ENCODE measurements at regions not wholly inside any gene's neighbourhood (a gene's known extent, or its start where the extent isn't known, plus 50 kb on each side); places are given as distances from the start of the nearest gene placed in this dataset.

DNA sequence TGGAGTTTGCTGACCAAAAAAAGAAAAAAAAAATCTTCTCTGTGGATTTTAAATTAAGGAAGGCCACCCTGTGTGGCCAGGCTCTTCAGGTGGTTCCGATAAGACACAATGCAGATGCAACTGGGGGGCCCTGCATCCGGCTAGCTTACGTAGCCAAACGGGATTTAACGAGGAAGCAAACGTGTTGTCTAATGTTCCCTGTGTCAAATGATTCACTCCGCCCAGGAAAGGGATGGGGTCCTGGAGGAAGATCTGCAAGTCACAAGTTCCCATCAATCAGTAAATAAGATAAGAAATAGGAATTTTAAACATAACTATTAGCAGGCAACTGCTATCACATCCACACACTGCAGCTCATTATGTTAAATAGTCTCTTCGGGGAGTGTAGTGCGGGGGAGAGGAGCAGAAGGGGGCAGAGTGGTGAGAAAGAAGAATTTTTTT, 216.4 kb upstream of the GYPA start:
- no peak for TF ChIP-seq PAX5 (IDR thresholded peaks at IDR 0.05; ENCODE audit: insufficient read depth, low read length, severe bottlenecking)
- TF ChIP-seq POLR2AphosphoS5 (IDR thresholded peaks at IDR 0.05; ENCODE audit: low read depth, low read length) = no peak
- TF ChIP-seq SPI1 (IDR thresholded peaks at IDR 0.05; ENCODE audit: low read depth, low read length) = no peak
- TF ChIP-seq POLR2A (IDR thresholded peaks at IDR 0.05; ENCODE audit: low read depth, low read length) = no peak
- no peak for TF ChIP-seq POU2F2 (IDR thresholded peaks at IDR 0.05; ENCODE audit: low read depth, low read length)
- TF ChIP-seq TAF1 (IDR thresholded peaks at IDR 0.05; ENCODE audit: low read depth, low read length) = no peak
- DNase-seq (ENCODE audit: insufficient read length, low spot score) = no peak
- FAIRE-seq = peak; percentile 35

DNA sequence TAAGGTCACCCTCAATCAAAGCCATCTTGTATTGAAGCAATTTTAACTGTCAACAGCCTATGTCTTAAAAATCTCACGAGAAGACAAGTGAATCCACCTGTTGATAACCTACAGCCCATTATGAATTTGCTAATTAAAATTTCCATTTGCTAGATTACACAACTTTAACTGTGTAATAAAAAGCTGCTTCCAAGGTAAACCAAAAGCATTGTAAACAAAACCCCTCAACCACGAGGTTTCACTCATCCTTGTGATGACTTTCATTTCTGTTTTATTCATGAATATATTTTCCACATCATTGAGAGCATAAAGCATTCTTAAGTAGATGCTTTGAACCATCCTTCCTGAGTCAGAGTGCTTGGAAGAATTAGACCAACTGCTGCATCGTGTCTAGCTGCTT, 217.5 kb upstream of the GYPA start:
- FAIRE-seq (peak; percentile 33), DNase-seq (ENCODE audit: insufficient read length, low spot score) (no peak)
- no peak for TF ChIP-seq POLR2AphosphoS5 (IDR thresholded peaks at IDR 0.05; ENCODE audit: low read depth, low read length)
- peak; percentile 39; the same call in 1 of the 2 replicates for TF ChIP-seq SPI1 (IDR thresholded peaks at IDR 0.05; ENCODE audit: low read depth, low read length)

DNA sequence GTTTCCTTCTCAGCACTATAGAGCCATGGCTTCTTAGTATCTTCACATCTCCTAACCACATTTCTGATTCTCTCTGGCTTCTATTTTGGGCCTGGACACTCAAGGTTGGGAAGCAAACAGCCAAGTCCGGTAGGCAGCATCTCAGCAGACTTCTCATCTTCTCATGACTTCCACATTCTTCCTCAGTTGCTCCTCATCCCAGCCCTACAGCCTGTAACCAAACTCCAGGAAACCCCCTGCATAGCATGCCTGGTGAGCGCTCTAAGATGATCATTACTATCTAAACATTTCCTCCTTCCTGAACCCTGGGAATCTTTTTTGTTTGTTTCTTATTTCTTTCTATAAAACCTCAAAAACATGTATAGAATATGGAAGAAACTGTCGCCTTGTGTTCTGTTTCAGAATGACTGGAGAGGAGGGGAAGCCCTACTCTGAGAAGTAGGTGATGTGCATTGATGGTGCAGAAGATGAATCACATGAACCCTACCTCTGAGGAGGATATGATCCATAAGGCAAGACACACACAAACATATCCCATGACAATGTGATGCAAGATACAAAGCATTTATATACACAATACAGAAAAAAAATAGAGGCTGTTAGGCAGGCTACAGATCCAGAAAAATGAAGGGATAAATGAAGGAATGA, 219.8 kb upstream of the GYPA start:
- DNase-seq (ENCODE audit: insufficient read length, low spot score) (no peak), FAIRE-seq (no peak)
- no peak for TF ChIP-seq PAX5 (IDR thresholded peaks at IDR 0.05; ENCODE audit: insufficient read depth, low read length, severe bottlenecking)

GRCh38 chr4:144362366-144362765, 221.8 kb upstream of the GYPA start:
- TF ChIP-seq TAF1 (IDR thresholded peaks at IDR 0.05; ENCODE audit: low read depth, low read length) (no peak), POLR2A (IDR thresholded peaks at IDR 0.05; ENCODE audit: low read depth, low read length) (no peak), PAX5 (IDR thresholded peaks at IDR 0.05; ENCODE audit: insufficient read depth, low read length, severe bottlenecking) (no peak), SPI1 (IDR thresholded peaks at IDR 0.05; ENCODE audit: low read depth, low read length) (no peak), POU2F2 (IDR thresholded peaks at IDR 0.05; ENCODE audit: low read depth, low read length) (no peak), POLR2AphosphoS5 (IDR thresholded peaks at IDR 0.05; ENCODE audit: low read depth, low read length) (no peak)
- DNase-seq (ENCODE audit: insufficient read length, low spot score) = no peak
- FAIRE-seq = no peak

DNA sequence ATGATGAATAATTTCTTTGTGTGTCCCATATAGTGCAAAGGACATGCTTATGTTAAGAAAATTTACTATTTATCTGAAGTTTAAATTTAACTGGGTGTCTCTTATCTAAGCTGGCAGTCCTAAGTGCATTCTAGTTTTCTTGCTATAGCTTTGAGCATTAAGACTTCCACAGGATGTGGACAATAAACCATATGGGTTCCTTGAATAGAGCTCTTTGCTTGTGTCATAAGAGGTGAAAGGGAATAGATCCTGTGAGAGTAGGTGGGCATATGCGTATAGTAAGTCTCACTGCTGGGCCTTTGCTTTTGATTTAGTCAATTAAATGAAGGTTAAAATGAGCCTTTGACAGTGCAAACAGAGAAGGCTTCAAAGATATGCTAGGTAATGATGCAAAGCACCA, 223.4 kb upstream of the GYPA start:
- FAIRE-seq (no peak), DNase-seq (ENCODE audit: insufficient read length, low spot score) (no peak)
- TF ChIP-seq TAF1 (IDR thresholded peaks at IDR 0.05; ENCODE audit: low read depth, low read length) = no peak
- no peak for TF ChIP-seq POLR2A (IDR thresholded peaks at IDR 0.05; ENCODE audit: low read depth, low read length)
- TF ChIP-seq PAX5 (IDR thresholded peaks at IDR 0.05; ENCODE audit: insufficient read depth, low read length, severe bottlenecking) = no peak
- no peak for TF ChIP-seq POLR2AphosphoS5 (IDR thresholded peaks at IDR 0.05; ENCODE audit: low read depth, low read length)
- TF ChIP-seq SPI1 (IDR thresholded peaks at IDR 0.05; ENCODE audit: low read depth, low read length) = no peak
- TF ChIP-seq POU2F2 (IDR thresholded peaks at IDR 0.05; ENCODE audit: low read depth, low read length) = no peak

GRCh38 chr4:144366425-144366824, 225.9 kb upstream of the GYPA start:
- TF ChIP-seq PAX5 (IDR thresholded peaks at IDR 0.05; ENCODE audit: insufficient read depth, low read length, severe bottlenecking) = no peak
- TF ChIP-seq SPI1 (IDR thresholded peaks at IDR 0.05; ENCODE audit: low read depth, low read length) = no peak
- TF ChIP-seq POU2F2 (IDR thresholded peaks at IDR 0.05; ENCODE audit: low read depth, low read length) = no peak
- no peak for TF ChIP-seq POLR2A (IDR thresholded peaks at IDR 0.05; ENCODE audit: low read depth, low read length)
- TF ChIP-seq TAF1 (IDR thresholded peaks at IDR 0.05; ENCODE audit: low read depth, low read length) = no peak
- no peak for TF ChIP-seq POLR2AphosphoS5 (IDR thresholded peaks at IDR 0.05; ENCODE audit: low read depth, low read length)
- no peak for DNase-seq (ENCODE audit: insufficient read length, low spot score)
- no peak for FAIRE-seq

DNA sequence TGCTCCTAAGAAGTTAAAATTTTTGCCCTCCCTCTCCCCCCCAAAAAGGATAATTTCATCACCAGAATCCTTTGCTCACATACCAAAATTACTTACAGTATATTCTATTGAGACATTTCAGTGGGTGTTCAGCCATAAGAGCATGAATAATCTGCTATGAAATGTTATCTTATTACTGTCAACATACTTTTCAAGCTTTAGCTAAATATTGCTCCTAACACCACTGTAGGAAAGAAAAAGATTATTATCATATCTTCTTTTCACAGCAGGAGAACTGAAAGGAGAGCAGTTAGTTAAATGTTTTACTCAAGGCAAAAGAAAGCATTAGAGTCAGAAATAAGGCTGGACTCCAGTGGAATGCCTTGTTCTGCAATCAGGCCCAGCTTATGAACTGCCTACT, 231.0 kb upstream of the GYPA start:
- TF ChIP-seq TAF1 (IDR thresholded peaks at IDR 0.05; ENCODE audit: low read depth, low read length) (no peak), POU2F2 (IDR thresholded peaks at IDR 0.05; ENCODE audit: low read depth, low read length) (no peak), PAX5 (IDR thresholded peaks at IDR 0.05; ENCODE audit: insufficient read depth, low read length, severe bottlenecking) (no peak), POLR2A (IDR thresholded peaks at IDR 0.05; ENCODE audit: low read depth, low read length) (no peak), POLR2AphosphoS5 (IDR thresholded peaks at IDR 0.05; ENCODE audit: low read depth, low read length) (no peak)
- DNase-seq (ENCODE audit: insufficient read length, low spot score) (no peak), FAIRE-seq (no peak)

- DNase-seq (ENCODE audit: insufficient read length, low spot score) (no peak), FAIRE-seq (peak; percentile 23)
- TF ChIP-seq POLR2A (IDR thresholded peaks at IDR 0.05; ENCODE audit: low read depth, low read length) (no peak), POU2F2 (IDR thresholded peaks at IDR 0.05; ENCODE audit: low read depth, low read length) (peak; percentile 89)
These were observed 233.5 kb upstream of the GYPA start for GRCh38 chr4:144374065-144374464.

GRCh38 chr4:144376866-144377265, 236.3 kb upstream of the GYPA start:
- TF ChIP-seq SPI1 (IDR thresholded peaks at IDR 0.05; ENCODE audit: low read depth, low read length) = no peak
- TF ChIP-seq POU2F2 (IDR thresholded peaks at IDR 0.05; ENCODE audit: low read depth, low read length) = no peak
- TF ChIP-seq POLR2A (IDR thresholded peaks at IDR 0.05; ENCODE audit: low read depth, low read length) = no peak
- TF ChIP-seq PAX5 (IDR thresholded peaks at IDR 0.05; ENCODE audit: insufficient read depth, low read length, severe bottlenecking) = no peak
- no peak for TF ChIP-seq TAF1 (IDR thresholded peaks at IDR 0.05; ENCODE audit: low read depth, low read length)
- TF ChIP-seq POLR2AphosphoS5 (IDR thresholded peaks at IDR 0.05; ENCODE audit: low read depth, low read length) = no peak
- DNase-seq (ENCODE audit: insufficient read length, low spot score) = no peak
- FAIRE-seq = no peak

- DNase-seq (ENCODE audit: insufficient read length, low spot score) = no peak
- no peak for TF ChIP-seq POU2F2 (IDR thresholded peaks at IDR 0.05; ENCODE audit: low read depth, low read length)
- TF ChIP-seq POLR2AphosphoS5 (IDR thresholded peaks at IDR 0.05; ENCODE audit: low read depth, low read length) = no peak
- no peak for TF ChIP-seq SPI1 (IDR thresholded peaks at IDR 0.05; ENCODE audit: low read depth, low read length)
- no peak for TF ChIP-seq TAF1 (IDR thresholded peaks at IDR 0.05; ENCODE audit: low read depth, low read length)
- TF ChIP-seq POLR2A (IDR thresholded peaks at IDR 0.05; ENCODE audit: low read depth, low read length) = no peak
- no peak for TF ChIP-seq PAX5 (IDR thresholded peaks at IDR 0.05; ENCODE audit: insufficient read depth, low read length, severe bottlenecking)
- no peak for FAIRE-seq
These were observed 243.9 kb upstream of the GYPA start for GRCh38 chr4:144384408-144384807.
